ENCODE measurements at regions not wholly inside any gene's neighbourhood (a gene's known extent, or its start where the extent isn't known, plus 50 kb on each side); places are given as distances from the start of the nearest gene placed in this dataset.

- TF ChIP-seq, protein P1, sequence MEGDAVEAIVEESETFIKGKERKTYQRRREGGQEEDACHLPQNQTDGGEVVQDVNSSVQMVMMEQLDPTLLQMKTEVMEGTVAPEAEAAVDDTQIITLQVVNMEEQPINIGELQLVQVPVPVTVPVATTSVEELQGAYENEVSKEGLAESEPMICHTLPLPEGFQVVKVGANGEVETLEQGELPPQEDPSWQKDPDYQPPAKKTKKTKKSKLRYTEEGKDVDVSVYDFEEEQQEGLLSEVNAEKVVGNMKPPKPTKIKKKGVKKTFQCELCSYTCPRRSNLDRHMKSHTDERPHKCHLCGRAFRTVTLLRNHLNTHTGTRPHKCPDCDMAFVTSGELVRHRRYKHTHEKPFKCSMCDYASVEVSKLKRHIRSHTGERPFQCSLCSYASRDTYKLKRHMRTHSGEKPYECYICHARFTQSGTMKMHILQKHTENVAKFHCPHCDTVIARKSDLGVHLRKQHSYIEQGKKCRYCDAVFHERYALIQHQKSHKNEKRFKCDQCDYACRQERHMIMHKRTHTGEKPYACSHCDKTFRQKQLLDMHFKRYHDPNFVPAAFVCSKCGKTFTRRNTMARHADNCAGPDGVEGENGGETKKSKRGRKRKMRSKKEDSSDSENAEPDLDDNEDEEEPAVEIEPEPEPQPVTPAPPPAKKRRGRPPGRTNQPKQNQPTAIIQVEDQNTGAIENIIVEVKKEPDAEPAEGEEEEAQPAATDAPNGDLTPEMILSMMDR (IDR thresholded peaks at IDR 0.05; ENCODE audit: low read length): no peak
- TF ChIP-seq EZH2phosphoT487 (IDR thresholded peaks at IDR 0.05; ENCODE audit: low read length): no peak
- TF ChIP-seq EZH2 (optimal IDR thresholded peaks at IDR 0.05; ENCODE audit: low read depth, low read length): no peak
Measured at GRCh38 chr9:115850548-115851304, 302.9 kb upstream of the PAPPA start.
